Kidney epithelial cell (primary cell): ENCODE measurements at regions not wholly inside any gene's neighbourhood (a gene's known extent, or its start where the extent isn't known, plus 50 kb on each side); places are given as distances from the start of the nearest gene placed in this dataset.

Source experiments
- DNase-seq: peaks from one replicate; pipeline ENCODE4 v3.0.0-alpha.2; 2010; ENCODE audit warnings: low read depth
- H3K27me3 ChIP-seq: 2 replicates; pipeline ENCODE4 v1.6.0; 2011; ENCODE audit warnings: low read length; ENCODE audit not compliant: control insufficient read depth, insufficient read depth
- H3K36me3 ChIP-seq: 2 replicates; pipeline ENCODE4 v1.5.1; 2011; ENCODE audit warnings: low read length; ENCODE audit not compliant: control insufficient read depth, insufficient read depth
- H3K4me3 ChIP-seq: 2 replicates; pipeline ENCODE4 v1.5.1; 2011; ENCODE audit warnings: low read depth, mild to moderate bottlenecking, control low read depth, low read length
- TF ChIP-seq, protein P1 (sequence below): IDR thresholded peaks from 2 replicates; pipeline ENCODE4 v1.5.1; 2011; ENCODE audit warnings: mild to moderate bottlenecking, moderate library complexity, low read length, control low read depth, inconsistent platforms; ENCODE audit not compliant: insufficient read depth, poor library complexity, severe bottlenecking

DNA sequence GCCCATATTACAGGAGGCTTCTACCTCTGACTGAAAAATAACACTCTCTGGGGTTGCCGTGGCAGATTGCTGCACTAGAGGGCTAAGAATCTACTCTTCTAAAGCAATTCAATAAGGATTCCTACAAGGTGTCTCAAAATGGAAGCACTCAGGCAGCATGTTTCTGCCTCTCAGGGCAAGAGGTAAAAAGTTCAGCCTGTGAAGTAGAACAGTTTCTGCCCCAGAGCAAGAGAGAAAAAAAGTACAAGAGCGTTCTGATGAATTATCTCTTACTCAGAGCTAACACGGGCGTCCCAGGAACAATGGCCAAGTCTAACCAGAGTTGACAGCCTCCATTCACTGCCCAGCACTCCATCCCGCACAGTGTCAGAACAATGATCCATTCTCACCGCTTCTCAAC is 71.3 kb upstream of the TES start:
- H3K4me3 ChIP-seq, result no peak overlapping the region
- H3K36me3 ChIP-seq, result no peaks in the 10 kb centered on the region
- no peak for DNase-seq
- TF ChIP-seq, protein P1, sequence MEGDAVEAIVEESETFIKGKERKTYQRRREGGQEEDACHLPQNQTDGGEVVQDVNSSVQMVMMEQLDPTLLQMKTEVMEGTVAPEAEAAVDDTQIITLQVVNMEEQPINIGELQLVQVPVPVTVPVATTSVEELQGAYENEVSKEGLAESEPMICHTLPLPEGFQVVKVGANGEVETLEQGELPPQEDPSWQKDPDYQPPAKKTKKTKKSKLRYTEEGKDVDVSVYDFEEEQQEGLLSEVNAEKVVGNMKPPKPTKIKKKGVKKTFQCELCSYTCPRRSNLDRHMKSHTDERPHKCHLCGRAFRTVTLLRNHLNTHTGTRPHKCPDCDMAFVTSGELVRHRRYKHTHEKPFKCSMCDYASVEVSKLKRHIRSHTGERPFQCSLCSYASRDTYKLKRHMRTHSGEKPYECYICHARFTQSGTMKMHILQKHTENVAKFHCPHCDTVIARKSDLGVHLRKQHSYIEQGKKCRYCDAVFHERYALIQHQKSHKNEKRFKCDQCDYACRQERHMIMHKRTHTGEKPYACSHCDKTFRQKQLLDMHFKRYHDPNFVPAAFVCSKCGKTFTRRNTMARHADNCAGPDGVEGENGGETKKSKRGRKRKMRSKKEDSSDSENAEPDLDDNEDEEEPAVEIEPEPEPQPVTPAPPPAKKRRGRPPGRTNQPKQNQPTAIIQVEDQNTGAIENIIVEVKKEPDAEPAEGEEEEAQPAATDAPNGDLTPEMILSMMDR, result no peak
- H3K27me3 ChIP-seq, result no peaks in the 10 kb centered on the region

DNA sequence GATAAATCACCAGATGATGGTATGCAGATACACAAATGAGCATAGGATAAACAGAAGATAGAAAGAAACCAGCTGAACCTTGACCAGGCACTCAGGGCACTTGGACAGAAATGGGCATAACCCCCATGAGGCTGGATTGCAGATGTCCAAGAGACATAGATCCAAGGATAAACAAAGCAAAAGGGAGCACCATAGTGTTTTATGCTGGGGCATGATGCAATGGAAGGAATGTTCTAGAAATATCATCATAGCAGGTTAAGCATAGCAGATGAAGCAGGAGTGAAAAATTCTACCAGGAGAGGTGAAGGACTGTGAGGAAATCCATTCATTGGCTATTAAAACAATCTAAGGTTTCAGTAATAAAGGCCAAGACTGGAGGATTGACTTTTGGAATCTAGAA is 70.5 kb upstream of the TES start:
- H3K27me3 ChIP-seq, result no peaks in the 10 kb centered on the region
- TF ChIP-seq, protein P1, result no peak
- H3K4me3 ChIP-seq, result no peak overlapping the region
- DNase-seq, result no peak
- no peaks in the 10 kb centered on the region for H3K36me3 ChIP-seq

DNA sequence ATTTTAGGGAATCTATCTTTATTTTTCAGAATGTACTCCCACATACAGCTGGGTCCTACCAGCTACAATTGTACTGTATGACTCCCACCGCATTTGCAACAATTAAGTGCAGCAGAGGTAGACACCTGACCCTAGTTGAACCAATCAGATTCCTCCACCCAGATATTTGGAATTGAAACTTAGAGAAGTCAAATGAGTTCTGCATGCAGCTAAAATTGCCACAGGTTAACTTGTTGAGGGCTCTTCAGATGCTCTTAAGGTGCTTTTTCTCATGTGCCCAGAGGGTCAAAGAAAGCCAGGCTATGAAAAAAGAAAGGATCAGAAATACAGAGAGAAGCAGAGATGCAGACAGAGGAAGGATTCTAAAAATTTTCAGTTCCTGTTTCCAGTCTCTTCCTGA is 68.0 kb upstream of the TES start:
- no peaks in the 10 kb centered on the region for H3K27me3 ChIP-seq
- H3K36me3 ChIP-seq, result no peaks in the 10 kb centered on the region
- DNase-seq, result no peak
- TF ChIP-seq, protein P1, result no peak
- H3K4me3 ChIP-seq, result no peak overlapping the region

DNA sequence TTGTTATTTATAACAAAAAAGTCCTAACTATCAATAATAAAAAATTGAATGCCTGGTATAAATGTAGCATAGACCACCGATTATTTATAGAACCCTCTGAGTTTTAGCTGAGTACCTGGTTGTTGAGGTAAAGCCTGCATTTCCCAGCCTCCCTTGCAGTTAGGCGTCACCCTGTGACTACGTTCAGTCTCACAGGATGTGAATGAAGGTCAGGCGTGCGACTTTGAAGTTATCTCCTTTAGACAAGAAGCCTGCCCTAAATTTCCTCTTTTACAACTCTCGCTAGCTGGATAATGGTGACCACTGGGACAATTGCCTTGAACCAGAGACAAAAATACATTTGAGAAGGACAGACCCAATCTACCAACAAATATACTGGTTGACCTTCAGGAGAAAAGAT is 67.5 kb upstream of the TES start:
- TF ChIP-seq, protein P1, result no peak
- Histone ChIP-seq H3K36me3 (no peaks in the 10 kb centered on the region), H3K27me3 (no peaks in the 10 kb centered on the region), H3K4me3 (no peak overlapping the region)
- DNase-seq, result no peak

DNA sequence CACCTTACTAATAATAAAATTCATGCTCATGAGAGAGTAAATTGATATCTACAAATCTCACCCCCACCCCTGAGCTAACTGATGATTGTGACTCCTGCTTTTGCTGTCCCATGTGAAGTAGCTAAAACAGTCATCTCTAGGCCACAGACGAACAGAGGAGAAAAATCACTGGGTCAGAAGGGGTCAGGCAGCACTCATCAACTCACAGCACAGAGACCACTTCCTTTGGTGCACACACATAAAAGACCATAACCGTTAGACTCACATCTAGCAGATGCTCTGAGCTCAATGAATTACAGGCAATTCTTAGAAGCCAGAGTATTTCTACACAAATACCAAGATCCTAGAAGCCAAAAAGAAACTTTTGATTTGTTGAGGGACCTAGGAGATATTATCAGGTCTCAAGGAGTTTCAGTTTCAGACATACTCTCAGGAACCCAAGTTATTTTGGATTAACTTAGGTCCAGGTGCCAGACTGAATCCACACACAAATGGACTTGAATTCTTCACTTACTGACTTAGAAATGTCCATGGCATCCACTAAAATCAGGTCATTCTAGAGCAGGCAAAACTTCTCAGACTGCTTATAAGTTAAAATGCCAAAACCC is 65.0 kb upstream of the TES start:
- DNase-seq, result no peak
- Histone ChIP-seq H3K4me3 (no peak overlapping the region), H3K27me3 (no peaks in the 10 kb centered on the region), H3K36me3 (no peaks in the 10 kb centered on the region)
- TF ChIP-seq, protein P1, result no peak

DNA sequence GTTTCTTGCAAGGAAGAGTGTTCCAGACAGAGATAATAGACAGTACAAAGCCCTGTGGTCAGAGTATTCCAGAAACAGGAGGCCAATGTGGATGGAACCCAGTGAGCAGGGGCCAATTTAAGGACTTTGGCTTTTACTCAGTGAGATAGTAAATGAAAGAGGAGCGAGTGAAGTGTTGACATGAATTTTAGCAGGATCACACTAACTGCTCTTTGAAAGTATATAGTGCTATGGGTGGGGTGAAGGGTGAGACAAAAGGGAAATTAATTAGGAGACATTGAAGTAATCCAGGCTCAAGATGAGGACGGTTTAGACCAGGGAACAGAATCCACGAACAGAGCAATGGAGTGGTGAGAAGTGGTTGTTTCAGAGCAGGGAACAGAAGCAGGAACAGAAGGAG is 62.2 kb upstream of the TES start:
- Histone ChIP-seq H3K36me3 (no peaks in the 10 kb centered on the region), H3K4me3 (no peak overlapping the region), H3K27me3 (no peaks in the 10 kb centered on the region)
- no peak for DNase-seq
- TF ChIP-seq, protein P1, result no peak
